ENCODE measurements at regions not wholly inside any gene's neighbourhood (a gene's known extent, or its start where the extent isn't known, plus 50 kb on each side); places are given as distances from the start of the nearest gene placed in this dataset.

GRCh38 chr7:69038915-69039314, 559.4 kb upstream of the AUTS2 start:
- TF ChIP-seq CTCF (IDR thresholded peaks at IDR 0.05), result no peak
- H3K27me3 ChIP-seq (ENCODE audit: low read depth), result no peaks in the 10 kb centered on the region
- no peaks in the 10 kb centered on the region for H3K36me3 ChIP-seq
- no peak overlapping the region for H3K27ac ChIP-seq
- intact Hi-C loops (cut with DNase I), result no loop called here
- ATAC-seq (no peak), DNase-seq (no peak)
- no peaks in the 10 kb centered on the region for H3K4me1 ChIP-seq
- H3K9me3 ChIP-seq, result no peaks in the 10 kb centered on the region
- H3K4me3 ChIP-seq, result no peak overlapping the region

- no peaks in the 10 kb centered on the region for H3K27me3 ChIP-seq (ENCODE audit: low read depth)
- TF ChIP-seq CTCF (IDR thresholded peaks at IDR 0.05), result no peak
- no peaks in the 10 kb centered on the region for H3K4me1 ChIP-seq
- H3K4me3 ChIP-seq, result no peak overlapping the region
- H3K9me3 ChIP-seq, result peaks cover 9% of the 10 kb centered on the region
- no peak overlapping the region for H3K27ac ChIP-seq
- intact Hi-C loops (cut with DNase I), result no loop called here
- DNase-seq (no peak), ATAC-seq (no peak)
- H3K36me3 ChIP-seq, result no peaks in the 10 kb centered on the region
Observed at GRCh38 chr7:69042138-69042537, 556.1 kb upstream of the AUTS2 start.

- Histone ChIP-seq H3K36me3 (no peaks in the 10 kb centered on the region), H3K4me3 (no peak overlapping the region), H3K27me3 (ENCODE audit: low read depth) (no peaks in the 10 kb centered on the region), H3K4me1 (no peaks in the 10 kb centered on the region), H3K9me3 (peaks cover 9% of the 10 kb centered on the region), H3K27ac (no peak overlapping the region)
- intact Hi-C loops (cut with DNase I), result no loop called here
- no peak for TF ChIP-seq CTCF (IDR thresholded peaks at IDR 0.05)
- DNase-seq (no peak), ATAC-seq (no peak)
Observed at GRCh38 chr7:69047151-69047754, 551.0 kb upstream of the AUTS2 start.

- H3K9me3 ChIP-seq, result peaks cover 9% of the 10 kb centered on the region
- no peak overlapping the region for H3K4me3 ChIP-seq
- no peaks in the 10 kb centered on the region for H3K27me3 ChIP-seq (ENCODE audit: low read depth)
- no peaks in the 10 kb centered on the region for H3K4me1 ChIP-seq
- intact Hi-C loops (cut with DNase I), result no loop called here
- no peak for TF ChIP-seq CTCF (IDR thresholded peaks at IDR 0.05)
- no peak overlapping the region for H3K27ac ChIP-seq
- no peaks in the 10 kb centered on the region for H3K36me3 ChIP-seq
- DNase-seq (no peak), ATAC-seq (no peak)
Observed at GRCh38 chr7:69049326-69049725, 548.9 kb upstream of the AUTS2 start.

GRCh38 chr7:69052447-69052846, 545.8 kb upstream of the AUTS2 start:
- no peaks in the 10 kb centered on the region for H3K27me3 ChIP-seq (ENCODE audit: low read depth)
- no peaks in the 10 kb centered on the region for H3K36me3 ChIP-seq
- no peak for DNase-seq
- no peaks in the 10 kb centered on the region for H3K9me3 ChIP-seq
- H3K4me1 ChIP-seq, result no peaks in the 10 kb centered on the region
- no peak for TF ChIP-seq CTCF (IDR thresholded peaks at IDR 0.05)
- no peak overlapping the region for H3K27ac ChIP-seq
- no peak for ATAC-seq
- intact Hi-C loops (cut with DNase I), result no loop called here
- H3K4me3 ChIP-seq, result no peak overlapping the region

- no peak for TF ChIP-seq CTCF (IDR thresholded peaks at IDR 0.05)
- Histone ChIP-seq H3K9me3 (no peaks in the 10 kb centered on the region), H3K4me3 (no peak overlapping the region), H3K27me3 (ENCODE audit: low read depth) (no peaks in the 10 kb centered on the region), H3K27ac (no peak overlapping the region), H3K4me1 (no peaks in the 10 kb centered on the region), H3K36me3 (no peaks in the 10 kb centered on the region)
- DNase-seq (no peak), ATAC-seq (no peak)
- intact Hi-C loops (cut with DNase I), result no loop called here
Observed at GRCh38 chr7:69060516-69060915, 537.8 kb upstream of the AUTS2 start.

Data from lower lobe of right lung (tissue), 2 donors.